ENCODE measurements at regions not wholly inside any gene's neighbourhood (a gene's known extent, or its start where the extent isn't known, plus 50 kb on each side); places are given as distances from the start of the nearest gene placed in this dataset.

- POLR2A ChIA-PET: no interaction called here
- intact Hi-C loops (cut with micrococcal nuclease): no loop called here
- ATAC-seq: no peak
These were observed 106.8 kb upstream of the CD180 start for GRCh38 chr5:67303356-67303755.

More at GRCh38 chr5:67303356-67303755, 106.8 kb upstream of the CD180 start:
- Histone ChIP-seq H3K4me3 (replicated peaks in 1 of 2; ENCODE audit: low read depth in 1 of 2, low read length in 2 of 2) (no peak overlapping the region), H3K36me3 (ENCODE audit: control insufficient read depth in 1 of 2, insufficient read depth in 2 of 2, low read length in 2 of 2) (no peaks in the 10 kb centered on the region), H3K27ac (ENCODE audit: low read depth, low read length) (no peak overlapping the region), H3K9ac (ENCODE audit: low read length) (no peak overlapping the region), H3K9me2 (ENCODE audit: insufficient read depth) (no peaks in the 10 kb centered on the region), H3K4me2 (ENCODE audit: low read length) (no peak overlapping the region), H3K4me1 (ENCODE audit: control insufficient read depth in 1 of 2, insufficient read depth in 2 of 2, low read length in 2 of 2) (peaks cover 0 to 9% of the 10 kb centered on the region in 2 experiments; a peak in 1 of 4 replicates), H3K79me2 (ENCODE audit: insufficient read depth, low read length) (no peaks in the 10 kb centered on the region), H4K20me1 (ENCODE audit: insufficient read depth) (no peaks in the 10 kb centered on the region), H3K27me3 (ENCODE audit: insufficient read depth, low read length) (peaks cover 15% of the 10 kb centered on the region), H2AFZ (ENCODE audit: low read depth, low read length, poor library complexity, severe bottlenecking) (no peak overlapping the region), H3K9me3 (ENCODE audit: control insufficient read depth in 1 of 2, insufficient read depth in 1 of 2, low read depth in 1 of 2, low read length in 2 of 2) (no peaks in the 10 kb centered on the region)
- TF ChIP-seq RAD21 (IDR thresholded peaks at IDR 0.05; ENCODE audit: low read depth) (no peak), SRF (IDR thresholded peaks at IDR 0.05; ENCODE audit: low read depth) (no peak), FOSL1 (IDR thresholded peaks at IDR 0.05; ENCODE audit: low read depth) (no peak), ZFX (IDR thresholded peaks at IDR 0.05) (no peak), POLR2A (IDR thresholded peaks at IDR 0.05; ENCODE audit: borderline replicate concordance, extremely low read depth, insufficient read depth, insufficient read length) (no peak), EGR1 (IDR thresholded peaks at IDR 0.05; ENCODE audit: low read depth) (no peak), TCF7L2 (IDR thresholded peaks at IDR 0.05; ENCODE audit: borderline replicate concordance, extremely low read depth, insufficient read depth, insufficient read length) (no peak), CTCF (IDR thresholded peaks at IDR 0.05 in 2 of 3, conservative IDR thresholded peaks at IDR 0.05 in 1 of 3; ENCODE audit: borderline replicate concordance in 1 of 3, insufficient read depth in 1 of 3, low read depth in 2 of 3, low read length in 2 of 3) (no peak), EZH2 (IDR thresholded peaks at IDR 0.05) (no peak)
- TF ChIP-seq, protein P1, sequence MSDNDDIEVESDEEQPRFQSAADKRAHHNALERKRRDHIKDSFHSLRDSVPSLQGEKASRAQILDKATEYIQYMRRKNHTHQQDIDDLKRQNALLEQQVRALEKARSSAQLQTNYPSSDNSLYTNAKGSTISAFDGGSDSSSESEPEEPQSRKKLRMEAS (IDR thresholded peaks at IDR 0.05): no peak
- ChIA-PET RAD21 (ENCODE audit: low non-redundant PET in 1 of 2, low total read pairs in 2 of 2, uncharacterized antibody in 2 of 2, unreplicated experiment in 2 of 2) (no interaction called here), CTCF (no interaction called here)
- DNase-seq (ENCODE audit: low read depth, low spot score): no peak
- BruUV-seq (replicated peaks): no TSS peak
